GM13977 (cell line): ENCODE measurements at regions not wholly inside any gene's neighbourhood (a gene's known extent, or its start where the extent isn't known, plus 50 kb on each side); places are given as distances from the start of the nearest gene placed in this dataset.

Experiments used
- DNase-seq: peaks from one replicate; pipeline ENCODE4 v3.0.0; 2012; ENCODE audit warnings: low spot score
- CTCF ChIP-seq: IDR thresholded peaks from 2 replicates; pipeline ENCODE4 v1.5.1; 2012; ENCODE audit warnings: mild to moderate bottlenecking, control low read depth; ENCODE audit not compliant: insufficient read depth; ENCODE audit errors: extremely low read depth, missing control alignments
- in situ Hi-C: fragments of 300-500 bp; cut with MboI; formaldehyde crosslinking; loops from one replicate; pipeline ENCODE4 v1.12.0; 2022; ENCODE audit warnings: low sequenced_read_pairs, low pct_unique_long_range_greater_than_20kb, mixed read lengths, inconsistent platforms; ENCODE audit not compliant: unreplicated experiment

- DNase-seq = no peak
- no peak for TF ChIP-seq CTCF
- in situ Hi-C loops = no loop called here
These were observed 133.5 kb upstream of the TSHZ2 start for GRCh38 chr20:52838510-52839241.

- no peak for TF ChIP-seq CTCF
- in situ Hi-C loops = no loop called here
- no peak for DNase-seq
These were observed 134.8 kb upstream of the TSHZ2 start for GRCh38 chr20:52837378-52837777.

- DNase-seq = no peak
- TF ChIP-seq CTCF = no peak
- in situ Hi-C loops = no loop called here
These were observed 138.3 kb upstream of the TSHZ2 start for GRCh38 chr20:52833901-52834300.

GRCh38 chr20:52832151-52832774 is 139.9 kb upstream of the TSHZ2 start:
- in situ Hi-C loops = no loop called here
- no peak for DNase-seq

GRCh38 chr20:52830598-52830997 is 141.6 kb upstream of the TSHZ2 start:
- in situ Hi-C loops = no loop called here
- no peak for DNase-seq
- TF ChIP-seq CTCF = no peak

More at GRCh38 chr20:52832151-52832774, 139.9 kb upstream of the TSHZ2 start:
- TF ChIP-seq CTCF = no peak

- no peak for DNase-seq
- no peak for TF ChIP-seq CTCF
These were observed 143.0 kb upstream of the TSHZ2 start for GRCh38 chr20:52829111-52829510.

More at GRCh38 chr20:52829111-52829510, 143.0 kb upstream of the TSHZ2 start:
- in situ Hi-C loops = no loop called here
